HCT116 (cell line): ENCODE measurements at regions not wholly inside any gene's neighbourhood (a gene's known extent, or its start where the extent isn't known, plus 50 kb on each side); places are given as distances from the start of the nearest gene placed in this dataset.

Source experiments
- ATAC-seq: fragments of 200-7000 bp; cut with Tn5 transposase; 2 replicates; pipeline ENCODE4 v1.9.1; 2020; ENCODE audit warnings: mild to moderate bottlenecking, moderate library complexity
- BruUV-seq: library from RNA; stranded (reverse); fragments of 400-500 nt; replicated peaks from 2 replicates; lab custom pipeline; 2021; lab: Mats Ljungman, UMichigan
- CTCF ChIA-PET: fragments of 300-600 bp; sonication (Branson Sonifier 250); formaldehyde crosslinking; loops from one replicate; lab custom pipeline; 2021; ENCODE audit warnings: antibody characterized with exemption; lab: Charles Lee
- POLR2A ChIA-PET: fragments of 300-600, 350-600 bp; sonication (Branson Sonifier 250); formaldehyde crosslinking; loops from one replicate; lab custom pipeline; 2021; ENCODE audit warnings: antibody characterized with exemption; lab: Charles Lee
- RAD21 ChIA-PET, 2 experiments: fragments of 300-600 bp; sonication (Branson Sonifier 250); formaldehyde crosslinking; loops; one replicate each; lab custom pipeline; 2023; ENCODE audit warnings: low total read pairs in 2 of 2; ENCODE audit not compliant: uncharacterized antibody in 2 of 2, unreplicated experiment in 2 of 2, low non-redundant PET in 1 of 2; lab: Charles Lee
- DNase-seq: peaks from one replicate; pipeline ENCODE4 v3.0.0-alpha.2; 2010; ENCODE audit warnings: low read depth, low spot score
- H2AFZ ChIP-seq: fragments of 200-600 bp; shearing (Covaris generic), sonication (generic); 2 replicates; pipeline ENCODE4 v1.6.1; 2017; ENCODE audit warnings: low read depth, mixed run types, mixed read lengths, antibody characterized with exemption, low read length; ENCODE audit not compliant: poor library complexity, severe bottlenecking
- H3K27ac ChIP-seq: 2 replicates; pipeline ENCODE4 v1.5.1; 2012; ENCODE audit warnings: low read depth, low read length
- H3K27me3 ChIP-seq: fragments of 200-600 bp; sonication (generic); 2 replicates; pipeline ENCODE4 v1.6.1; 2016; ENCODE audit warnings: mixed run types, low read length, mixed read lengths; ENCODE audit not compliant: insufficient read depth
- H3K36me3 ChIP-seq, 2 experiments: fragments of 200-500 bp in 1 of 2; fragments of 200-600 bp in 1 of 2; sonication (Bioruptor generic) in 1 of 2; sonication (generic) in 1 of 2; 2 replicates each; pipeline versions ENCODE4 v1.5.1 to v1.6.1; 2014 to 2016; ENCODE audit warnings: low read length in 2 of 2, inconsistent platforms in 1 of 2, mixed read lengths in 1 of 2, mixed run types in 1 of 2; ENCODE audit not compliant: insufficient read depth in 2 of 2, control insufficient read depth in 1 of 2
- H3K4me1 ChIP-seq, 2 experiments: fragments of 200-600 bp in 1 of 2; sonication (generic) in 1 of 2; 2 replicates each; pipeline versions ENCODE4 v1.5.1 to v1.6.1; 2012 to 2017; ENCODE audit warnings: low read length in 2 of 2, inconsistent platforms in 1 of 2, mild to moderate bottlenecking in 1 of 2, mixed read lengths in 1 of 2, mixed run types in 1 of 2, moderate library complexity in 1 of 2; ENCODE audit not compliant: insufficient read depth in 2 of 2, control insufficient read depth in 1 of 2
- H3K4me2 ChIP-seq: fragments of 200-600 bp; sonication (generic); 2 replicates; pipeline ENCODE4 v1.6.1; 2017; ENCODE audit warnings: mixed run types, low read length, mixed read lengths
- H3K4me3 ChIP-seq, 2 experiments: fragments of 200-600 bp in 1 of 2; sonication (generic) in 1 of 2; replicated peaks in 1 of 2; 2 replicates each; pipeline ENCODE4 v1.5.1; 2011 to 2016; ENCODE audit warnings: low read length in 2 of 2, control low read depth in 1 of 2, low read depth in 1 of 2, mild to moderate bottlenecking in 1 of 2, mixed read lengths in 1 of 2, mixed run types in 1 of 2
- H3K79me2 ChIP-seq: fragments of 200-600 bp; sonication (generic); 2 replicates; pipeline ENCODE4 v1.6.1; 2017; ENCODE audit warnings: mild to moderate bottlenecking, mixed run types, low read length, moderate library complexity, mixed read lengths; ENCODE audit not compliant: insufficient read depth
- H3K9ac ChIP-seq: fragments of 200-600 bp; sonication (generic); 2 replicates; pipeline ENCODE4 v1.6.1; 2016; ENCODE audit warnings: low read length, mixed read lengths
- H3K9me2 ChIP-seq: fragments of 200-600 bp; sonication (generic), shearing (Covaris generic); 2 replicates; pipeline ENCODE4 v1.6.1; 2017; ENCODE audit warnings: mixed run types, mild to moderate bottlenecking, moderate library complexity; ENCODE audit not compliant: insufficient read depth
- H3K9me3 ChIP-seq, 2 experiments: fragments of 200-500 bp in 1 of 2; fragments of 200-600 bp in 1 of 2; sonication (Bioruptor generic) in 1 of 2; sonication (generic) in 1 of 2; 2 replicates each; pipeline ENCODE4 v1.6.1; 2014 to 2017; ENCODE audit warnings: low read length in 2 of 2, mixed read lengths in 2 of 2, inconsistent platforms in 1 of 2, low read depth in 1 of 2, mild to moderate bottlenecking in 1 of 2, mixed run types in 1 of 2, moderate library complexity in 1 of 2; ENCODE audit not compliant: control insufficient read depth in 1 of 2, insufficient read depth in 1 of 2
- H4K20me1 ChIP-seq: fragments of 200-600 bp; sonication (generic), shearing (Covaris generic); 2 replicates; pipeline ENCODE4 v1.6.1; 2017; ENCODE audit warnings: mixed run types, mild to moderate bottlenecking, moderate library complexity; ENCODE audit not compliant: insufficient read depth
- ATF3 ChIP-seq: IDR thresholded peaks from 2 replicates; pipeline ENCODE4 v1.6.1; 2012
- CEBPB ChIP-seq: IDR thresholded peaks from 2 replicates; pipeline ENCODE4 v1.6.1; 2012; ENCODE audit warnings: low read depth
- CTCF ChIP-seq, 3 experiments: fragments of 200-600 bp in 1 of 3; sonication (generic) in 1 of 3; IDR thresholded peaks in 2 of 3; conservative IDR thresholded peaks in 1 of 3; 2 replicates each; pipeline ENCODE4 v1.5.1; 2012 to 2017; ENCODE audit warnings: low read depth in 2 of 3, low read length in 2 of 3, antibody characterized with exemption in 1 of 3, borderline replicate concordance in 1 of 3, control low read depth in 1 of 3, mild to moderate bottlenecking in 1 of 3, mixed read lengths in 1 of 3, mixed run types in 1 of 3, moderate library complexity in 1 of 3; ENCODE audit not compliant: insufficient read depth in 1 of 3
- EGR1 ChIP-seq: IDR thresholded peaks from 2 replicates; pipeline ENCODE4 v1.6.1; 2012; ENCODE audit warnings: low read depth
- EZH2 ChIP-seq: fragments of 200-600 bp; sonication (generic); IDR thresholded peaks from 2 replicates; pipeline ENCODE4 v1.6.1; 2017; ENCODE audit warnings: antibody characterized with exemption, mixed run types
- EZH2phosphoT487 ChIP-seq: fragments of 200-600 bp; IDR thresholded peaks from 2 replicates; pipeline ENCODE4 v1.6.1; 2018; ENCODE audit warnings: antibody characterized with exemption, borderline replicate concordance
- JUND ChIP-seq: IDR thresholded peaks from 2 replicates; pipeline ENCODE4 v1.6.1; 2012
- POLR2A ChIP-seq: IDR thresholded peaks from 2 replicates; pipeline ENCODE4 v1.7.0; 2011; ENCODE audit warnings: borderline replicate concordance; ENCODE audit not compliant: insufficient read depth, insufficient read length; ENCODE audit errors: extremely low read depth
- POLR2AphosphoS5 ChIP-seq: IDR thresholded peaks from 2 replicates; pipeline ENCODE4 v1.6.1; 2011; ENCODE audit warnings: mild to moderate bottlenecking, low read depth, low read length, moderate library complexity
- RAD21 ChIP-seq: IDR thresholded peaks from 2 replicates; pipeline ENCODE4 v1.6.1; 2012; ENCODE audit warnings: low read depth, mild to moderate bottlenecking
- SP1 ChIP-seq: IDR thresholded peaks from 2 replicates; pipeline ENCODE4 v1.6.1; 2012; ENCODE audit warnings: low read depth
- SRF ChIP-seq: IDR thresholded peaks from 2 replicates; pipeline ENCODE4 v1.6.1; 2012; ENCODE audit warnings: low read depth
- YY1 ChIP-seq: IDR thresholded peaks from 2 replicates; pipeline ENCODE4 v1.6.1; 2011; ENCODE audit warnings: low read length, low read depth, moderate library complexity, mild to moderate bottlenecking; ENCODE audit not compliant: insufficient replicate concordance; ENCODE audit errors: extremely low read depth
- ZBTB33 ChIP-seq: IDR thresholded peaks from 2 replicates; pipeline ENCODE4 v1.6.1; 2011; ENCODE audit warnings: mild to moderate bottlenecking, low read length, moderate library complexity; ENCODE audit not compliant: insufficient replicate concordance; ENCODE audit errors: extremely low read depth
- ZNF274 ChIP-seq: fragments of 200-500 bp; sonication (Bioruptor generic); IDR thresholded peaks from 2 replicates; pipeline ENCODE4 v1.6.1; 2014; ENCODE audit warnings: mild to moderate bottlenecking, low read depth, low read length, inconsistent platforms
- intact Hi-C: fragments of 100-400 bp; cut with micrococcal nuclease; formaldehyde crosslinking; loops from 2 replicates; pipeline ENCODE4 v1.10.0; 2022

GRCh38 chr2:223294756-223295155 lies 242.8 kb downstream of the KCNE4 start:
- H3K79me2 ChIP-seq: no peaks in the 10 kb centered on the region
- DNase-seq: no peak
- no peak overlapping the region for H3K9ac ChIP-seq
- RAD21 ChIA-PET: no interaction called here
- POLR2A ChIA-PET: no interaction called here
- H3K4me2 ChIP-seq: no peak overlapping the region
- CTCF ChIA-PET: no interaction called here
- no peak overlapping the region for H3K4me3 ChIP-seq
- no peaks in the 10 kb centered on the region for H3K9me2 ChIP-seq
- no peaks in the 10 kb centered on the region for H3K9me3 ChIP-seq
- intact Hi-C loops: no loop called here
- no peaks in the 10 kb centered on the region for H3K36me3 ChIP-seq
- no peaks in the 10 kb centered on the region for H4K20me1 ChIP-seq
- BruUV-seq: no TSS peak
- H3K27ac ChIP-seq: no peak overlapping the region
- TF ChIP-seq ZBTB33 (no peak), SP1 (no peak), CEBPB (no peak)
- no peaks in the 10 kb centered on the region for H3K4me1 ChIP-seq
- ATAC-seq: no peak
- H2AFZ ChIP-seq: no peak overlapping the region
- no peaks in the 10 kb centered on the region for H3K27me3 ChIP-seq

GRCh38 chr2:223297788-223298187 lies 245.8 kb downstream of the KCNE4 start:
- CTCF ChIA-PET: no interaction called here
- POLR2A ChIA-PET: no interaction called here

More at GRCh38 chr2:223297788-223298187, 245.8 kb downstream of the KCNE4 start:
- Histone ChIP-seq H3K79me2 (no peaks in the 10 kb centered on the region), H3K27me3 (no peaks in the 10 kb centered on the region), H3K9me2 (no peaks in the 10 kb centered on the region), H2AFZ (no peak overlapping the region), H3K27ac (no peak overlapping the region), H3K36me3 (no peaks in the 10 kb centered on the region), H3K4me2 (no peak overlapping the region), H3K9ac (no peak overlapping the region), H3K9me3 (no peaks in the 10 kb centered on the region), H3K4me3 (no peak overlapping the region), H3K4me1 (no peaks in the 10 kb centered on the region), H4K20me1 (no peaks in the 10 kb centered on the region)
- intact Hi-C loops: no loop called here
- RAD21 ChIA-PET: no interaction called here
- no TSS peak for BruUV-seq
- DNase-seq: no peak
- TF ChIP-seq POLR2AphosphoS5 (no peak), RAD21 (no peak), EZH2 (no peak), CTCF (IDR thresholded peaks at IDR 0.05 in 2 of 3, conservative IDR thresholded peaks at IDR 0.05 in 1 of 3; ENCODE audit: borderline replicate concordance in 1 of 3, insufficient read depth in 1 of 3, low read depth in 2 of 3, low read length in 2 of 3) (no peak), SRF (no peak), ATF3 (no peak), ZNF274 (no peak), EGR1 (no peak), POLR2A (no peak), JUND (no peak), YY1 (no peak), EZH2phosphoT487 (no peak)
- ATAC-seq: no peak
